Inferior parietal cortex (tissue), 1 donor: ENCODE measurements at regions not wholly inside any gene's neighbourhood (a gene's known extent, or its start where the extent isn't known, plus 50 kb on each side); places are given as distances from the start of the nearest gene placed in this dataset.
"Not testable (repeated sequence)": the region's sequence is repeated elsewhere in the genome, so short reads cannot be mapped to it uniquely, and the experiment has no call there.

Experiments used
- DNase-seq: peaks from one replicate; pipeline ENCODE4 v3.0.0-alpha.2; 2016; ENCODE audit errors: extremely low spot score

DNA sequence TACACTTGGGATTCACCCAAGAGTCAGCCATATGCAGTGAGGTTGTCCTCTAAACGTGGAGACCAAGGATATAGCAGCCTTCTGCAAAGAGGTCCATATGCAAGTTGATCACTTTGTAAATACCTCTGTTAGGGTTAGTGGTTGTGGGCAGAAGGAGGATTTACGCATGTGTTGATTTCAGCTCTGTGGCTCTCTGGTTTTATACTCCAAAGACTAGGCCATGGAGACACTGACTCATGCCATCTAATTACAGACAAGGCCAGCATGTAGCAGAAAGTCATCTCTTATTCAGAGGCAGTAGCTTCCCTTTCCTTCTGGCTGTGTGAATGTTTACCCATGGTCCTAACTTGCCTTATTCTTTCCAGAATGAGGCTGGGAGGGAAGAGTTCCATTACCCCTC is 140.9 kb upstream of the GOLGA6L4 start:
- not testable (repeated sequence) for DNase-seq

DNA sequence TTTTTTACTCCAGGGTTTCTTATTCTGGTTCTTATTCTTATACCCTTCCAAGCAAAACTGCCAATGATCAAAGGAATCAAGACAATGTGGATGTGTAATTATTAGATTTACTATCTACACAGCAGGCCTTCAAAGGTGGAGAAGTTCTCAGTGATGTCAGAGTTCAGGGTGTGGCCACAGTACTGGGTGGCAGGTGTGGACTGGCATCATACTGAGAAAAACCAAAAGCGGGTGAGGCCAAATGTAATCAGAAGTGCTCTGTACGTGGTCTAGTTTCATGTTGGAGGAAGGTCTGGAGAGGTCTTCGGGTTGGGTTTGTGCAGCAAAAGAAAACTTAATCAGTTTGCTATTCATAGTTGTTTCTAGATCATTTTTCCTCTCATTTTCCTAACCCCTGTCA is 138.5 kb upstream of the GOLGA6L4 start:
- DNase-seq = not testable (repeated sequence)

DNA sequence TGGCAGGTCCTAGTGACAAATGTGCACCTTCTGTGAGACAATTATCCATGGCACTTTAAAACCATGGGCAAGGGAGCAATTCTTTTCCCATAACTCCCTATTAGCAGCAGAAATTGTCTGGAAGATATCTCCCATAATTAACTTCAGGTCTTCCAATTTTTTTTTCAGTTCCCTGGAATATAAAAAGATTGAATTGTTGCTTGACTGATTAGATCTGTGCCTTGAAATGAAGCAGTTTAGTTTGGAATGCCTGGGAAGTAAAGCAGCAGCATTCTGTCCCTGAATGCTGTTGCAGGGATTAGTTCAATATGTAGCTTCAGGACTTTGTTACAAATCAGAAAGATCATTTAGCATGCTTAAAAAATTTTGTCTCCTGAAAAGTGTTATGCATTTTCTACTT is 137.0 kb upstream of the GOLGA6L4 start:
- DNase-seq = no peak

DNA sequence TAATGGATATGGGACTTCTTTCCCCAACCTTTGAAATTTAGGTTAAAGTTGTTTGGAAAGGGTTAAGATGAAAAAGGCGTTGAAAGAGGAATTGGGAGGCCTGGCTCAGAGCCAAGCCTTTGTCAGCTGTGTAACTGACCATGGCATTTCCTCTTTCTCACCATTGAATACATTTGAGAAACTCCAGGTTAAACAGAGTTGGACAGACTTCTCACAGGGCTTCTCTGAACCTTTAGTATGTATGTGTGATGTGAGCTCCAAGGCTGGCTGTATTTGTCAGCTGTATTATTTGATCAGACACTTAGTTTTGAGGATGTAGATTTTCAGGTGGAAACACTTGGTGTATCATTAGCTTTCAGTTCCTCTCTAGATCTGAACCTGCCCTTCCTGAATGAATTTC is 136.4 kb upstream of the GOLGA6L4 start:
- DNase-seq = no peak

DNA sequence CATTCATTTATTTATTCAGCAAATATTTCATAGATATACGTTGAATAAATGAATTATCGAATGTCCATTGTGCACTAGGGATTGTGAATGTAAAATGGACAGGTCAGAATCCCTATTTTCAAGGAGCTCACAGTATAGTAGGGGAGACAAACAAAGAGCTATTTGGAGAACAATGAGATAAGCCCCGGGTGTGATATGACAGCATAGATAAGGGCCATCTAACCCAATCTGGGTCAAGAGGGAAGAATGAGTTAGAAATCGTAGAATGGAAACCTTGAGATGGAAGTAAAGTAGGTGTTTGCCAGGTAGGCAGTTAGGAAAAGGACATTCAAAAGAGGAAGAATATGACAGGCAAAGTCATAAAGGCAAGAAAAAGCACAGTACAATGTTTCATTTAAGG is 132.2 kb upstream of the GOLGA6L4 start:
- no peak for DNase-seq

DNA sequence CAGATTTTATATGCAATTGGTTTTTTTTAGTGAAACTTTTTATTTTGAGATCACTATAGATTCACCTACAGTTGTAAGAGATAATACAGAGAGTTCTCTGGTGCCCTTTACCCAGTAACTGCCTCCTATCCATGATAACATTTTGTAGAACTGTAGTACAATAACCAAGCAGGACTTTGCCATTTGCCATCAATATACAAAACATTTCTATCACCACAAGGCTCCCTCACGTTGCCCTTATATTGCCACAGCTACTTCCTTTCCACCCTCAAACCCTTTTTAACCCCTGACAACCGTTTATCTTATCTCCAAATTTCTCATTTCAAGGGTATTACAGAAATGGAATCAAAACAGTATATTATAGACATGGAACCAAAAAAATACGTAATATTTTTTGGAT is 130.7 kb upstream of the GOLGA6L4 start:
- no peak for DNase-seq

DNA sequence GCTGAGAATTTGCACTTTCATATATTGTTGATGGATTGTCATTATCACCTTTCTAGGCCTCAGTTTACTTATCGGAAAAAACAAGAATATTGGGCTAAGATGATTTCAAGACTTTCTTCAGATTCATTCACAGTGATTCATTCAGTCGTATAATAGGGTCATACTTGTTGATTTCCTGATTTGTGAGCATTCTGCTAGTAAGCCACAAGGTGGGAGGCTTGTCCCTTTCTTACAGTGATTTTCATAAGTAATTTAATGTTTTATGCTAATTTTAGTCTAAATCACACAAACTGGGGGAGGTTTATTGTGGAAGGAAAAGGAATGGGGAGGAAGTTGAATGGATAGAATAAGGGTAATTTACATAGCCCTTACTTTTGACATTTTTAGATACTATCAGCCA is 126.8 kb upstream of the GOLGA6L4 start:
- no peak for DNase-seq

DNA sequence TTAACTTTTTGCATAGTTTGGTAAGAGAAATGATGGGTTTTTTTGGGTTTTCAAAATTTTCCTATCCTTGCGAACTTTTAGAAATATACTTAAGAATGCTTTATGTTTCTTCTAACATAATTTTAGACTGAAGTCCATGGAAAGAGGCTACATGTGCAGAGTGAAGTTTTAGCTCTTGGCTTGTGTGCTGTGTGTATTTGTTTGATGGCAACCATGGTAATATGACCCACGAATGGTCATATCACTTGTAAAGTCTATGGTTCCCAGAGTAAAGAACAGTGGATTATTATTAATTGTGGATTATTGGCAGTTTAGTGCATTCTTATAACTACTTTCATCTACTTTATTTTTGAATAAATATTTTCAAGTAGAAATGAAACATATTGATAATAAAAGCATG is 124.0 kb upstream of the GOLGA6L4 start:
- DNase-seq = no peak

DNA sequence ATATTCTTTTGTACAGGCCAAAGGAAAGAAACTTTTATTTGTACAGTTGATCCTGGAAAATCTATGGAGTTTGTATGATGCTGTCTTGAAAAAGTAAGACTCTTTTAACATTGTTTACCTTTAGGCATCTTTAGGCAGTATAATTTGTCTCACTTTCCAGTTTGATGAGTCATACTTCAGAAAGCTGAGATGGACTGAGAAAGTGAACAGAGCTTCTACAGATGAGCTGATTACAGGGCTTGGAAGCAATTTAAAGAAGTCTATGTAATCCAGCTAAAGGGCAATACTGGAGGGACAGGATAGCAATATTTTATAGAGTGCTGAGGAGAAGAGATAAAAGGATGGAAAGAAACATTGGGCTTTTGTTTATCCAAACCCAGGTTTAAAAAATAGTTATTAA is 123.5 kb upstream of the GOLGA6L4 start:
- DNase-seq = no peak

DNA sequence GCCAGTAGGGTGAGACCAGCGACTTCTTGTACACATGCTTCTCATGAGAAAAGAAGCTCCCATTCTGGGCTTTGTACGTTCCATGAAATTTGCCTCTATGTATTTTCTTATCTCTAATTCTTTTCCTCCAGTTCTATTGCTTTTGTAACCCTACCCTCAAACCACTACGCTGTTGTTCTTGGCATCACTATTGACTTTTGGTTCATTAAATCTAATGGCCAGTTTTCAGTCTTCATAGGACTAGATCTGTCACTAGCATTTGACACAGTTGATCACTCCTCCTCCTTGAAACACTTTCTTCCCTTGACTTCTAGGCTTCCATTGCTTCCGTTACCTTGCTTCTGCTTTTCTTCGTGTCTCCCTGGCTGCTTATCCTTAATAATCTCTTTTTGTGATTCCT is 121.7 kb upstream of the GOLGA6L4 start:
- DNase-seq = no peak

DNA sequence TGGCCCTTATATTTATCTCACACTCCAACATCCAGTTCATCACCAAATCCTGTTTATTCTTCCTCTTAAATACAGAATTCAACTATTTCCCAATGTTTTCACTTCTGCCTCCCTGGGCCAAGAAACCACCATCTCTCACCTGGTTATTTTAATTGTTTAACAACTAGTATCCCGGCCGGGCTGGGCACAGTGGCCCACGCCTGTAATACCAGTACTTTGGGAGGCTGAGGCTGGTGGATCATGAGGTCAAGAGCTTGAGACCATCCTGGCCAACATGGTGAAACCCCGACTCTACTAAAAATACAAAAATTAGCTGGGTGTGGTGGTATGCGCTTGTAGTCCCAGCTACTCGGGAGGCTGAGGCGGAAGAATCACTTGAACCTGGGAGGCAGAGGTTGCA is 120.9 kb upstream of the GOLGA6L4 start:
- DNase-seq = not testable (repeated sequence)

DNA sequence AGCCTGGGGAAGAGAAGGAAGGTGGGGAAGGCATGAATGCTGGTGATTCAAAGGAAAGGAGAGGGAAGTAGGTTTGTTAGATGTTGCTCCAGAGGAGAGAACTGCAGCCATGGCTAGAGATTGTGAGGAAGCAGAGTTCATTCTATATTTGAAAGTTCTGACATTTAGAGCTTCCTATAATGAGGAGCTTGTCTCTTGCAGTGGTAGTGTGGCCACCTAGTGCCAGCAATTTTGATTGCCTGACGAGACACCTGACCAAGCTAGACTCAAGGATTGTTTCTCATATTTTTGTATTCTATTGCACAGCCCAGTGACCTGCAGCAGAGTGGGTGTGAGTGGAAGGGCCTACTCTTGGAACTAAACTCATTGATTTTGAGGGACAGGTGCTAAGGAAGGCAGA is 116.2 kb upstream of the GOLGA6L4 start:
- not testable (repeated sequence) for DNase-seq

DNA sequence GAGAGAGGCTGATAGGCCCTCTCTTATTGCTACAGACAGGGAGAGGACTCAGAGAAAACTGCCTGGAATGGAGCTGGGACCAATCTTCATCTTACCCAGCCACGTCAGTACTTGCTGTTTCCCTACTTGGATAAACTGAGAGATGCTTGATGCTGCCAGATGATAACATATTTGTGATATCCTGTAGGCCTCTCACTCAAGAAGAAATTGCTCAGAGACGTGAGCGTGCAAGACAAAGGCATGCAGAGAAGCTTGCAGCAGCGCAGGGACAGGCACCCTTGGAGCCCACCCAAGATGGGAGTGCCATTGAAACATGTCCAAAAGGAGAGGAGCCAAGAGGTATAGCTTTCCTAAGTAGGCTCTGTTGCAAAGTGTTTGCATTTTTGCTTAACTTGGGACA is 114.7 kb upstream of the GOLGA6L4 start:
- not testable (repeated sequence) for DNase-seq

DNA sequence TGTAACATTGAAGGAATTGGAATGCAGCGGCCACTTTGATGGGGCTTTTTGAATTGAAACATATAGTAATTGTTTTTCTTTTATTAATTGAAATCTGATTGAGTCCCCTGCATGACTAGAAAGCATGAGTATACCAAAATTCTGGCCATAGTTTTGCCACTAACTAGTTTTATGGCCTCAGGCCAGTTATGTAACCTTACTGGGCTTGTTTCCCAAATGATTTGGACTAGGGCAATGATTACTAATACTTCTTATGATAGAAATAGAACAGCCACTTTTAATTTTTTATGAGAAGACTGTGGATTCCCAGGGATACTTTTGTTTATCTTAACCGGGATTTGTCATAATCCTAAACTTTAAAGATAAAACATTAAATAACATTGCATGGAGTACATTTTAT is 106.9 kb upstream of the GOLGA6L4 start:
- not testable (repeated sequence) for DNase-seq

DNA sequence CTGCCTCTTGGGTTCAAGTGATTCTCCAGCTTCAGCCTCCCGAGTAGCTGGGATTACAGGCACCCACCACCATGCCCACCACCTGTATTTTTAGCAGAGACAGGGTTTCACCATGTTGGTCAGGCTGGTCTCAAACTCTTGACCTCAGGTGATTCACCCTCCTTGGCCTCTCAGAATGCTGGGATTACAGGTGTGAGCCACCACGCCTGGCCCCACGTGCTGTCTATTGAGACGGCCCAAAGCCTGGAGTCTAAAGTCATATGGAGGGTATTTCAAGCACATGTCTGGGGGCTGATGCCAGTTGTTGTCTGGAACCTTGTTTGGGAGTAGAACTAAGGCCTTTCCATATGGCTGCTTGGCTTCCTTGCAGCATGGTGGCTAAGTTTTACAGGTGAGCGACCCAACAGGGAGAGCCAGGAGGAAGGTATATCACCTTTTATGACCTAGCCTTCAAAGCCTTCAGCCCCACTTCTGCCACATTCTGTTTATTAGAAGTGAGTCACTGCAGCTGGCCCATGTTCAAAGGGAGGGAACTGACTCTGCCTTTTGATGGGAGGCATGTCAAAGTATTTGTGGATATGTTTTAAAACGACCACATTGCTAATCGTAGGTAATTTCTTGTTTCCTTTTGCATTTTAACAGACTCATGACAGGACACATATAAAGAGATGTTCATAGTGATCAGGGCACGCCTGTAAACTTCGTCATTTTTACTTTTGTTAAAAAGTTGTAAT is 105.3 kb upstream of the GOLGA6L4 start:
- DNase-seq = not testable (repeated sequence)

DNA sequence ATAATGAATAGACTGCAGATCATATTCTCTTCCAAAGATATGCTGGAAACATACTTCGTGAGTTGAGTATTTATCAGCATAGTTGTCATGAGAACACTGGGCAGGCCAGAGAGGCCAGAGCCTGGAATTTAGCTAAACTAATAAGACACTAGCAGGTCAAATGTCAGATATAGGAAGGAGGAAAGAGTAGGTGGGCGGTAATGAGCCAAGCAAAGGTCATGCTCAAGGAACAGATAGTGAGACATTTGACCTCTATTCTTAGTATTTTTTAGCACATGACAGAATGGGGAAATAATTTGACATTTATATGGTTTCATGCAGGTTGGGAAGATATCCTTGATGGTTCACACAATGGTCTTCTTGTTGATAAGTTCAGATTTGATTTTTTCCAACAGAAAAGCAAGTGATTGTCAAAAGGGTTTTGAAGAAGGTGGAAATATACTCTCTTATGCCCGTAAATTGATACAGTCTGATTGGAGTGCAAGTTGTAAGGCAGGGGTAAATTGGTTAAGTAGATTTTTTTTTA is 99.6 kb upstream of the GOLGA6L4 start:
- DNase-seq = not testable (repeated sequence)

DNA sequence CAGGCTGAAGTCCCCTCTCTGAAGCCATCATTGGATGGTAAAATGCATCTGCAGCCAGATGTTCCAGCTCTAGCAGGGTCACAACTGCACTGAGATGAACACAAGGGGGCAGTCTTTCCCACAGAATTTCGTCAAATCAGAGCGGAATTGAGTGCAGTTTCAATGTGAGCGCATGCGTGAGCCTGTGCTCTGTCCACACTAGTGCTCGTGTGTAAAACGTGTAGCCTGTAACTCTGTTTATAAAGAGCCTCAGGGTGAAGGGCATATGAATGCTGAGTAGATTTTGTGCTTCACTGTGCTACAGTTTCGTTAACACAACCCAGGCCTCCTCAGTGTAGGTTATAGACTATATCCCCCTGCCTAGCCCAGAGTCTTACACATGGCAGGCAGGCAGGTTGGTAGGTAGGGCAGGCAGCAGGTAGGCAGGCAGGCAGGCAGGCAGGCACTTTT is 92.7 kb upstream of the GOLGA6L4 start:
- peak; percentile 90 for DNase-seq

DNA sequence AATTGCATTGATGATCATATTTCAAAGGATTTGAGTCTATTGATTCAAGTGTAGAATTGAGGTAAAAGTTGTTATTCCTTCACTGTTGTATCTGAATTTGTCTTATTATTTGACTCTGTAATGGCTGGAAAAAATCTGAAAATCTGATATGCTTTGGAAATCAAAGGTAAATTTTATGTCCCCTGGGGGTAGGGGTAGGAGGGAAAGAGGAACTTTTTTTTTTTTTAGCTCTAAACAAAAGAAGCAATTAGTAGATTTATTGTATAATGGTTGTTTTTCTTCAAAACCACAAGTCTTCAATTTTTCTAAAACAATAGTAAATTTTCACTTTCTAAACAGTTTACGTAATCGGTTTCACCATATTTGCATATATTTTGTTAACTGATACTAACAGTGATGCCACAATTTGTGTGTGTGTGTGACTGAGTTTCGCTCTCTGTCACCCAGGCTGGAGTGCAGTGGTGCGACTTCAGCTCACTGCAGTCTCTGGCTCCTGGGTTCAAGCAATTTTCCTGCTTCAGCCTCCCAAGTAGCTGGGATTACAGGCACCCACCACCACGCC is 91.7 kb upstream of the GOLGA6L4 start:
- no peak for DNase-seq

DNA sequence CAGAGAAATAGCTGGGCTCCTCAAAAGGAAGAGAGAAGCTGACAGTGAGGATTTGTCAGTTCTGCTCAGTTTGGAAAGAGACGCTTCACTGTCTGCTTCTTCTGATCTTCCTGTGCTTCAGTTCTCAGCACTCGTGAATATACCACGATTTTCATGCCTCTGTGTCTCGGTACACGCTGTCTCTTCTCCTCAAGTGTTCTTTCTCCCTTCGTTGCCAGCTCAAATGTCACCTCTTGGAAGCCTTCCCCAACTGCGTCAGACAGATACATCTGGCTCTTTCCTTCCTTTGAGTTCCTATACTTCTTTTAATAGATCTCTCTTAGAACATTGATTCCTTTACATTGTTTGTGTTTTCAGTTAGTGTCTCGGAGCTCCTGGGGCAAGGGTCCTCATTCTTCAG is 90.6 kb upstream of the GOLGA6L4 start:
- peak; percentile 50 for DNase-seq

DNA sequence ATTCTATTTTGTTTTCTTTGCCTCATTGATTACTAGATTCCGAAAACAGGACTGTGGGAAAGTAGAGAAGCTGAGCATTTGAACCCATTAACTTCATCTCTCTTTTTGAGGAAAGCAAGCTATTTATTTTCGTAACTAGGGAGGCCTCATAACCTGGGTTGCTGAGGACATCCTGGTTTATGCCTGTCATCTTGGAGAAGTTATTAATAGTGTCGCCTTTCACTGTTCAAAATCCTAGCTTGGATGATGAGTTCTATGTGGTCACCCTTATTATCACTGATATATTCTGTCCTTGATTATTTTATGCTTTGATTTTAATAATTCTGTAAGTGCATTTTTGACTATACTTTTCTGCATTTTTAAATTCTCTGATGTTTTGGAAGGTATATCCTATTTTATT is 89.3 kb upstream of the GOLGA6L4 start:
- not testable (repeated sequence) for DNase-seq

DNA sequence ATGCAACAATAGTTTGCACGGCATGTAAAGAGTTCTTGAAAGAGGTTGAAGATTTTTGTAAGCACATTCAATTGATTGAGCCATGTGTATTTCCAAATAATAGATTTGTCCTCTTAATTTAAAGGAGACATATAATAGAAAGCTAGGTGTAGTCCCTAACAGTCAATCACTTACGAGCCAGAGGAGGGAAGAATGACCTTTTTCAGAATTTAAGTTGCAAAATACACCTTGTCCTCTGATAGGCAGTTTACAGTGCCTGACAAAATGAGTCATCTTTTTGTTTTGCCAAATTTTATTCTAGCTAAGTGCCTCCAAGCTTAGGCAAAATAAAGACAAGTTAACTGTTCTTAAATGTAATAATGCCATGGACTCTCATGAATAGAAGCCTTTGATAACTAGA is 88.3 kb upstream of the GOLGA6L4 start:
- DNase-seq = not testable (repeated sequence)

DNA sequence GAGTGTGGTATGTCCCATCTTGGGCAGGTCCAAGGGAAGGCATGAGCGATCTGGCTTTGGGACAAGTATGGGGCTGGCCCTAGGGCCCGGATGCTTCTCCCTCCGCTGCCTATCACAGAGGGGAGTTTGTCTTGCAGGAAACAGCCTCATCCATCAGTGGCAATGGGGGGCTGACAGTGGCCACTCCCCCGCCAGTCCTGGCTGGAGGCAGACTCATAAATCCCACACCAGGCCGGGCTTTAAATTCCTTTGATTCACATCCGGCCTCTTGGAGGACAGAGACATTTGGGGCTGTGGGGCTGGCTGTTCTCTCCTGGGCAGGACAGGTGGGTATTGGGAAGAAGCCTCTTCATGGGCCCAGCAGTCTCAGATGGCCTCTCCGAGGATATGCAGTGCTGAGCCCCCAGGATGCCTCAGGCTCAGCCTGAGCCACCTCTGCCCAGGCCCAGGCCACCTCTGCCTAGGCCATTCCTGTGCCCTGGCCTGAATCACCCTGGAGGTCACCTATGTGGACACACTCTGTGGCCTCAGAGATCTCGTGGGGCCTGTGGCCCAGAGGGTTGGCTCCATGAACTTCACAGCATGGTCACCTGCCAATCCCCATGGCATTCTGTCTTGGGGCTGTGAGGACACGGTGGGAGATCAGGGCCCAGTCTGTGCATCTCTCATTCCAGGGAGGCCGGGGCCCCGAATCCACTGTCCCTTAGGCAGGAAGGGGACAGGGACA is 84.2 kb upstream of the GOLGA6L4 start:
- DNase-seq = no peak
